ENCODE measurements at regions not wholly inside any gene's neighbourhood (a gene's known extent, or its start where the extent isn't known, plus 50 kb on each side); places are given as distances from the start of the nearest gene placed in this dataset.

DNA sequence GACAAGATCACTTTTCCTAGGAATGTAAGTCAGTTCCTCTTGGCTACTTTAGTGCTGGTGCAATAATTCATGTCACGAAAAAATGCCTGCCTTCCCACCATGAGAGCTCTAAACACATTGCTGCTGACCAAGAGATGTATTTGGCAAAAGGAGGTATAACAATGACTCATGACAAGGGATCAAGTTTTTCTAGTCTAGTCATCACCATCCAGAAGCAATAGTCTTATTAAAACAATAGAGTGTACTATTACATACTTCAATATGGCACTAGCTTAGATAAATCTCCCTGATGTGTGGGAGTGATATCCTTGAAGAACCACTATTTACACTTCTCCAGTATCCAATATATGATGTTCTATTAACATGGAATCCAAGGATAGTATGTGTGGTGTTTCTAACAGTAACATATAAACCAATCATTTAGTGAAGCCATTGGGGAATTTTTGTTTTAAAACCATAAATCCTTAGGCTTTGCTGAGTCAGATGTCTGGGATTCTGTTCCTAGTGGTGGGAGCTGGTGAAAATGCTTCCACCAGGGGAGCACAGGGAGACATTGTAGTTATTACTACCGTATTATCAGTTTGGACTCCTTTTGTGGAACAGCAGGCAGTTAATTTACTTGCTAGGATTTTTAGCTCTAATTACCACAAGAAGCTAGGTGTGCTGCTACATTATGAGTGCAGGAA, 1387.5 kb downstream of the LRFN5 start:
- TF ChIP-seq ZNF565 (CRISPR knock-in tag; conservative IDR thresholded peaks at IDR 0.05; ENCODE audit: low read depth): no peak
- no peak for TF ChIP-seq ZNF70 (CRISPR knock-in tag; IDR thresholded peaks at IDR 0.05)
- no peak for TF ChIP-seq ZFP30 (CRISPR knock-in tag; IDR thresholded peaks at IDR 0.05)
- TF ChIP-seq TCF4 (CRISPR knock-in tag; IDR thresholded peaks at IDR 0.05; ENCODE audit: borderline replicate concordance): no peak
- no peak for TF ChIP-seq ZFP3 (CRISPR knock-in tag; IDR thresholded peaks at IDR 0.05)
- TF ChIP-seq PPARA (CRISPR knock-in tag; IDR thresholded peaks at IDR 0.05; ENCODE audit: borderline replicate concordance): no peak
- TF ChIP-seq CSDC2 (CRISPR knock-in tag; IDR thresholded peaks at IDR 0.05): no peak
- TF ChIP-seq ZNF8 (CRISPR knock-in tag; IDR thresholded peaks at IDR 0.05): no peak
- no peak for TF ChIP-seq ARNTL (CRISPR knock-in tag; IDR thresholded peaks at IDR 0.05; ENCODE audit: borderline replicate concordance, low read depth)
- TF ChIP-seq, protein P1, sequence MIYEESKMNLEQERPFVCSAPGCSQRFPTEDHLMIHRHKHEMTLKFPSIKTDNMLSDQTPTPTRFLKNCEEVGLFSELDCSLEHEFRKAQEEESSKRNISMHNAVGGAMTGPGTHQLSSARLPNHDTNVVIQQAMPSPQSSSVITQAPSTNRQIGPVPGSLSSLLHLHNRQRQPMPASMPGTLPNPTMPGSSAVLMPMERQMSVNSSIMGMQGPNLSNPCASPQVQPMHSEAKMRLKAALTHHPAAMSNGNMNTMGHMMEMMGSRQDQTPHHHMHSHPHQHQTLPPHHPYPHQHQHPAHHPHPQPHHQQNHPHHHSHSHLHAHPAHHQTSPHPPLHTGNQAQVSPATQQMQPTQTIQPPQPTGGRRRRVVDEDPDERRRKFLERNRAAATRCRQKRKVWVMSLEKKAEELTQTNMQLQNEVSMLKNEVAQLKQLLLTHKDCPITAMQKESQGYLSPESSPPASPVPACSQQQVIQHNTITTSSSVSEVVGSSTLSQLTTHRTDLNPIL (CRISPR knock-in tag; IDR thresholded peaks at IDR 0.05; ENCODE audit: low read depth): no peak
- no peak for TF ChIP-seq BACH2 (CRISPR knock-in tag; IDR thresholded peaks at IDR 0.05; ENCODE audit: borderline replicate concordance)
- TF ChIP-seq RARB (CRISPR knock-in tag; IDR thresholded peaks at IDR 0.05): no peak
